H1 (cell line): ENCODE measurements at regions not wholly inside any gene's neighbourhood (a gene's known extent, or its start where the extent isn't known, plus 50 kb on each side); places are given as distances from the start of the nearest gene placed in this dataset.

Experiments
- CTCF ChIA-PET: fragments of 300-600 bp; sonication (Branson Sonifier 250); formaldehyde crosslinking; loops from one replicate; lab custom pipeline; 2021; ENCODE audit not compliant: partially characterized antibody; lab: Charles Lee
- POLR2A ChIA-PET: fragments of 300-600 bp; sonication (Branson Sonifier 250); formaldehyde crosslinking; loops from one replicate; lab custom pipeline; 2021; ENCODE audit warnings: inconsistent platforms; ENCODE audit not compliant: partially characterized antibody; lab: Charles Lee
- DNase-seq, 2 experiments: peaks; one replicate each; pipeline versions ENCODE4 v3.0.0 to v3.0.0-alpha.2; 2010 to 2022; ENCODE audit warnings: low spot score in 2 of 2, low read depth in 1 of 2, mixed read lengths in 1 of 2
- FAIRE-seq: peaks from 2 replicates; lab custom pipeline; 2011; peaks lifted over from hg19 to GRCh38; lab: Jason Lieb, UNC
- H2AFZ ChIP-seq: 2 replicates; pipeline ENCODE4 v1.8.1; 2012; ENCODE audit warnings: low read length, inconsistent platforms
- H2AK5ac ChIP-seq: 2 replicates; pipeline ENCODE4 v1.6.1; 2013; ENCODE audit warnings: low read depth, low read length
- H2BK120ac ChIP-seq: replicated peaks from 2 replicates; pipeline ENCODE3; 2013; ENCODE audit warnings: low read depth, low read length, inconsistent platforms
- H2BK12ac ChIP-seq: 2 replicates; pipeline ENCODE4 v1.6.1; 2013; ENCODE audit warnings: low read depth, low read length
- H2BK15ac ChIP-seq: 2 replicates; pipeline ENCODE4 v1.6.1; 2013; ENCODE audit warnings: low read length
- H2BK20ac ChIP-seq: 2 replicates; pipeline ENCODE4 v1.6.1; 2013; ENCODE audit warnings: low read length
- H2BK5ac ChIP-seq: 2 replicates; pipeline ENCODE4 v1.6.1; 2013; ENCODE audit warnings: low read depth, low read length
- H3K14ac ChIP-seq: 2 replicates; pipeline ENCODE4 v1.6.1; 2013; ENCODE audit warnings: inconsistent platforms; ENCODE audit not compliant: insufficient read length
- H3K18ac ChIP-seq: 2 replicates; pipeline ENCODE4 v1.6.1; 2013; ENCODE audit warnings: low read length; ENCODE audit errors: extremely low read depth
- H3K23ac ChIP-seq: 2 replicates; pipeline ENCODE4 v1.6.1; 2013; ENCODE audit warnings: inconsistent platforms; ENCODE audit not compliant: insufficient read length
- H3K23me2 ChIP-seq: 2 replicates; pipeline ENCODE4 v1.6.1; 2013; ENCODE audit warnings: low read depth, low read length
- H3K27ac ChIP-seq: 2 replicates; pipeline ENCODE4 v1.6.1; 2011; ENCODE audit warnings: low read depth, low read length, inconsistent platforms
- H3K27me3 ChIP-seq, 4 experiments: replicated peaks in 1 of 4; 1 replicate in 1 of 4; 2 replicates in 3 of 4; pipeline versions ENCODE4 v1.6.1 to v1.8.1; 2011 to 2013; ENCODE audit warnings: low read length in 3 of 4, mild to moderate bottlenecking in 3 of 4, inconsistent platforms in 2 of 4, mixed read lengths in 2 of 4, moderate library complexity in 1 of 4; ENCODE audit not compliant: control insufficient read depth in 3 of 4, insufficient read depth in 3 of 4; ENCODE audit errors: extremely low read depth in 1 of 4
- H3K36me3 ChIP-seq, 4 experiments: 2 replicates each; pipeline versions ENCODE4 v1.6.1 to v1.8.1; 2011 to 2013; ENCODE audit warnings: mild to moderate bottlenecking in 4 of 4, low read length in 3 of 4, moderate library complexity in 2 of 4, control low read depth in 1 of 4, inconsistent platforms in 1 of 4; ENCODE audit not compliant: insufficient read depth in 4 of 4, control insufficient read depth in 2 of 4
- H3K4ac ChIP-seq: replicated peaks from 2 replicates; pipeline ENCODE3; 2013; ENCODE audit warnings: low read length, low read depth, mixed read lengths, inconsistent platforms; ENCODE audit not compliant: insufficient read length
- H3K4me1 ChIP-seq, 4 experiments: replicated peaks in 1 of 4; 1 replicate in 1 of 4; 2 replicates in 3 of 4; pipeline versions ENCODE4 v1.6.1 to v1.8.1; 2011 to 2013; ENCODE audit warnings: low read length in 3 of 4, inconsistent platforms in 2 of 4, mixed read lengths in 1 of 4; ENCODE audit not compliant: insufficient read depth in 4 of 4, control insufficient read depth in 3 of 4
- H3K4me2 ChIP-seq, 2 experiments: 2 replicates each; pipeline versions ENCODE4 v1.6.1 to v1.8.1; 2011 to 2013; ENCODE audit warnings: low read depth in 2 of 2, low read length in 2 of 2, control low read depth in 1 of 2, inconsistent platforms in 1 of 2, mild to moderate bottlenecking in 1 of 2; ENCODE audit not compliant: insufficient read depth in 1 of 2
- H3K4me3 ChIP-seq, 4 experiments: fragments of 200-600, 300-600 bp in 1 of 4; sonication (generic), shearing (Covaris generic), sonication (Bioruptor Twin) in 1 of 4; 2 replicates each; pipeline versions ENCODE4 v1.5.1 to v1.8.1; 2011 to 2016; ENCODE audit warnings: low read length in 4 of 4, low read depth in 3 of 4, control low read depth in 2 of 4, inconsistent platforms in 2 of 4, mild to moderate bottlenecking in 2 of 4, mixed read lengths in 1 of 4, moderate library complexity in 1 of 4; ENCODE audit not compliant: insufficient read depth in 2 of 4; ENCODE audit errors: extremely low read depth in 1 of 4
- H3K56ac ChIP-seq: replicated peaks from 2 replicates; pipeline ENCODE3; 2013; ENCODE audit warnings: low read depth, mild to moderate bottlenecking, mixed read lengths, low read length, inconsistent platforms; ENCODE audit not compliant: insufficient read length
- H3K79me1 ChIP-seq: 2 replicates; pipeline ENCODE4 v1.6.1; 2013; ENCODE audit warnings: low read depth, low read length, control low read depth
- H3K79me2 ChIP-seq, 2 experiments: 2 replicates each; pipeline versions ENCODE4 v1.6.1 to v1.8.1; 2012 to 2013; ENCODE audit warnings: low read length in 2 of 2, mild to moderate bottlenecking in 2 of 2, inconsistent platforms in 1 of 2; ENCODE audit not compliant: insufficient read depth in 2 of 2, control insufficient read depth in 1 of 2
- H3K9ac ChIP-seq, 4 experiments: replicated peaks in 1 of 4; 1 replicate in 1 of 4; 2 replicates in 3 of 4; pipeline versions ENCODE4 v1.6.1 to v1.8.1; 2011 to 2013; ENCODE audit warnings: low read depth in 3 of 4, low read length in 3 of 4, control low read depth in 2 of 4, mild to moderate bottlenecking in 2 of 4, moderate library complexity in 2 of 4, inconsistent platforms in 1 of 4; ENCODE audit errors: extremely low read depth in 1 of 4
- H3K9me3 ChIP-seq, 2 experiments: 2 replicates each; pipeline versions ENCODE4 v1.6.1 to v1.8.1; 2012 to 2013; ENCODE audit warnings: mild to moderate bottlenecking in 2 of 2, moderate library complexity in 2 of 2, control low read depth in 1 of 2, inconsistent platforms in 1 of 2, low read depth in 1 of 2, low read length in 1 of 2, mixed read lengths in 1 of 2; ENCODE audit not compliant: insufficient read depth in 2 of 2
- H4K20me1 ChIP-seq, 2 experiments: replicated peaks in 1 of 2; 2 replicates each; pipeline versions ENCODE3 to v1.8.1; 2011 to 2013; ENCODE audit warnings: inconsistent platforms in 2 of 2, low read length in 2 of 2, mild to moderate bottlenecking in 1 of 2; ENCODE audit not compliant: insufficient read depth in 2 of 2, control insufficient read depth in 1 of 2
- H4K5ac ChIP-seq: 2 replicates; pipeline ENCODE4 v1.6.1; 2013; ENCODE audit warnings: low read length, low read depth, mixed read lengths, inconsistent platforms; ENCODE audit not compliant: insufficient read length
- H4K8ac ChIP-seq: 2 replicates; pipeline ENCODE4 v1.8.0; 2013; ENCODE audit warnings: mild to moderate bottlenecking, moderate library complexity, low read length, inconsistent platforms; ENCODE audit not compliant: insufficient read depth; ENCODE audit errors: extremely low read depth
- H4K91ac ChIP-seq: replicated peaks from 2 replicates; pipeline ENCODE3; 2013; ENCODE audit warnings: low read length, mixed read lengths, inconsistent platforms; ENCODE audit not compliant: insufficient read length
- CTBP2 ChIP-seq: IDR thresholded peaks from 2 replicates; pipeline ENCODE4 v1.7.0; 2011; ENCODE audit warnings: borderline replicate concordance, mild to moderate bottlenecking, moderate library complexity, mixed read lengths, low read length; ENCODE audit not compliant: insufficient read depth, insufficient read length
- CTCF ChIP-seq, 3 experiments: IDR thresholded peaks; 1 replicate in 2 of 3; 2 replicates in 1 of 3; pipeline versions ENCODE4 v1.5.1 to v1.6.1; 2011; ENCODE audit warnings: low read length in 3 of 3, mild to moderate bottlenecking in 3 of 3, inconsistent platforms in 2 of 3, low read depth in 1 of 3, moderate library complexity in 1 of 3; ENCODE audit not compliant: insufficient read depth in 1 of 3; ENCODE audit errors: control extremely low read depth in 1 of 3
- HDAC2 ChIP-seq, 2 experiments: fragments of 300-600 bp in 1 of 2; sonication (generic) in 1 of 2; IDR thresholded peaks; 2 replicates each; pipeline ENCODE4 v1.6.1; 2011 to 2012; ENCODE audit warnings: low read depth in 2 of 2, low read length in 2 of 2, mild to moderate bottlenecking in 2 of 2, moderate library complexity in 2 of 2, borderline replicate concordance in 1 of 2, inconsistent platforms in 1 of 2
- POLR2A ChIP-seq, 2 experiments: IDR thresholded peaks; 1 replicate in 1 of 2; 2 replicates in 1 of 2; pipeline ENCODE4 v1.6.1; 2011; ENCODE audit warnings: low read depth in 2 of 2, low read length in 2 of 2, mild to moderate bottlenecking in 2 of 2; ENCODE audit errors: control extremely low read depth in 1 of 2
- SIRT6 ChIP-seq: IDR thresholded peaks from one replicate; pipeline ENCODE4 v1.7.1; 2012; ENCODE audit warnings: low read length, inconsistent platforms
- TBP ChIP-seq: IDR thresholded peaks from 2 replicates; pipeline ENCODE4 v1.6.1; 2011; ENCODE audit warnings: low read depth, low read length, improper control_type of control experiment
- WGBS, 2 experiments: shearing (Covaris generic) in 1 of 2; methylation state at CpG; one replicate each; pipeline versions ENCODE4 v1.1.6 to v1.1.7; 2013 to 2015; ENCODE audit warnings: low lambda C conversion rate in 2 of 2, mixed read lengths in 2 of 2, inconsistent platforms in 1 of 2, low coverage in 1 of 2, missing lambda C conversion rate in 1 of 2; ENCODE audit not compliant: insufficient replicate concordance in 2 of 2, insufficient coverage in 1 of 2, insufficient read length in 1 of 2; ENCODE audit errors: extremely low coverage in 1 of 2, missing lambda C conversion rate in 1 of 2; 5-methylcytosine and 5-hydroxymethylcytosine counted together

GRCh38 chr3:5798809-5799208, 611.3 kb downstream of the EDEM1 start:
- FAIRE-seq, result no peak

More at GRCh38 chr3:5798809-5799208, 611.3 kb downstream of the EDEM1 start:
- no peak overlapping the region for H2BK12ac ChIP-seq
- WGBS, 2 experiments, result 94% methylated on average over 2 of the region's 2 CpGs; no CpG with 5 or more reads in 1 of the 2 experiments
- no peaks in the 10 kb centered on the region for H3K79me1 ChIP-seq
- H2BK120ac ChIP-seq, result no peak overlapping the region
- no peak overlapping the region for H2BK15ac ChIP-seq
- no peak overlapping the region for H2AFZ ChIP-seq
- no peak overlapping the region for H3K18ac ChIP-seq
- no peak overlapping the region for H4K5ac ChIP-seq
- H3K56ac ChIP-seq, result no peak overlapping the region
- no peaks in the 10 kb centered on the region for H3K23me2 ChIP-seq
- H3K79me2 ChIP-seq, result no peaks in the 10 kb centered on the region
- H3K4ac ChIP-seq, result no peak overlapping the region
- TF ChIP-seq TBP, result no peak
- no peak for TF ChIP-seq SIRT6
- TF ChIP-seq CTCF (IDR thresholded peaks at IDR 0.05; ENCODE audit: control extremely low read depth in 1 of 3, insufficient read depth in 1 of 3, low read depth in 1 of 3, low read length in 3 of 3), result no peak
- TF ChIP-seq HDAC2 (IDR thresholded peaks at IDR 0.05; ENCODE audit: borderline replicate concordance in 1 of 2, low read depth in 2 of 2, low read length in 2 of 2), result no peak
- no peak for TF ChIP-seq POLR2A (IDR thresholded peaks at IDR 0.05; ENCODE audit: control extremely low read depth in 1 of 2, low read depth in 2 of 2, low read length in 2 of 2)
- TF ChIP-seq CTBP2, result no peak
- H3K36me3 ChIP-seq, result no peaks in the 10 kb centered on the region
- no peak for DNase-seq
- H4K8ac ChIP-seq, result no peak overlapping the region
- no peaks in the 10 kb centered on the region for H4K20me1 ChIP-seq
- no peak overlapping the region for H3K23ac ChIP-seq
- CTCF ChIA-PET, result interaction anchor here (0.9 to 1.6 kb wide), 2 partner anchors 10 to 12 kb away, joined by 3 to 4 read pairs; no protein-coding TSS in a partner anchor
- no peaks in the 10 kb centered on the region for H3K9me3 ChIP-seq
- no peaks in the 10 kb centered on the region for H3K27me3 ChIP-seq
- H4K91ac ChIP-seq, result no peak overlapping the region
- H3K4me2 ChIP-seq, result no peak overlapping the region
- H2AK5ac ChIP-seq, result no peak overlapping the region
- no peak overlapping the region for H3K9ac ChIP-seq
- no peak overlapping the region for H2BK5ac ChIP-seq
- H2BK20ac ChIP-seq, result no peak overlapping the region
- no peak overlapping the region for H3K4me3 ChIP-seq
- no peak overlapping the region for H3K14ac ChIP-seq
- H3K27ac ChIP-seq, result no peak overlapping the region
- POLR2A ChIA-PET, result no interaction called here
- no peaks in the 10 kb centered on the region for H3K4me1 ChIP-seq
